ENCODE measurements at regions not wholly inside any gene's neighbourhood (a gene's known extent, or its start where the extent isn't known, plus 50 kb on each side); places are given as distances from the start of the nearest gene placed in this dataset.
"Not testable (repeated sequence)": the region's sequence is repeated elsewhere in the genome, so short reads cannot be mapped to it uniquely, and the experiment has no call there.

GRCh38 chr14:21902561-21903181 is 229.1 kb upstream of the OR4E1 start:
- TF ChIP-seq POLR2A (IDR thresholded peaks at IDR 0.05) (no peak), POLR2AphosphoS5 (IDR thresholded peaks at IDR 0.05) (no peak), CTCF (IDR thresholded peaks at IDR 0.05) (no peak)
- intact Hi-C loops (cut with DNase I; ENCODE audit: low total_unique reads): no loop called here
- Histone ChIP-seq H3K9me3 (no peaks in the 10 kb centered on the region), H3K27me3 (peaks cover 0 to 4% of the 10 kb centered on the region in 2 donors), H3K27ac (no peak overlapping the region), H3K4me1 (no peaks in the 10 kb centered on the region), H3K36me3 (no peaks in the 10 kb centered on the region), H3K4me3 (no peak overlapping the region)
- DNase-seq (ENCODE audit: low spot score in 2 of 2): no peak

GRCh38 chr14:21894898-21895194 is 221.2 kb upstream of the OR4E1 start:
- H3K27ac ChIP-seq, H3K4me3 ChIP-seq: not testable (repeated sequence)

GRCh38 chr14:21894003-21894897 is 220.6 kb upstream of the OR4E1 start:
- Histone ChIP-seq H3K27me3 (no peaks in the 10 kb centered on the region), H3K36me3 (no peaks in the 10 kb centered on the region), H3K4me1 (no peaks in the 10 kb centered on the region), H3K27ac (no peak overlapping the region), H3K9me3 (no peaks in the 10 kb centered on the region), H3K4me3 (no peak overlapping the region)
- DNase-seq (ENCODE audit: low spot score in 2 of 2): peak in 1 of 2 donors; percentile 53
- no peak for TF ChIP-seq POLR2A (IDR thresholded peaks at IDR 0.05)
- no peak for TF ChIP-seq POLR2AphosphoS5 (IDR thresholded peaks at IDR 0.05)
- TF ChIP-seq CTCF (IDR thresholded peaks at IDR 0.05): no peak
- intact Hi-C loops (cut with DNase I; ENCODE audit: low total_unique reads): no loop called here

More at GRCh38 chr14:21894898-21895194, 221.2 kb upstream of the OR4E1 start:
- H3K9me3 ChIP-seq; DNase-seq (ENCODE audit: low spot score in 2 of 2); H3K4me1 ChIP-seq; intact Hi-C loops (cut with DNase I; ENCODE audit: low total_unique reads); H3K27me3 ChIP-seq; H3K36me3 ChIP-seq: not testable (repeated sequence)

GRCh38 chr14:21891921-21892320 is 218.3 kb upstream of the OR4E1 start:
- Histone ChIP-seq H3K36me3 (no peaks in the 10 kb centered on the region), H3K27ac (no peak overlapping the region), H3K4me1 (no peaks in the 10 kb centered on the region), H3K4me3 (no peak overlapping the region), H3K9me3 (no peaks in the 10 kb centered on the region), H3K27me3 (no peaks in the 10 kb centered on the region)
- no peak for DNase-seq (ENCODE audit: low spot score in 2 of 2)
- no peak for TF ChIP-seq POLR2AphosphoS5 (IDR thresholded peaks at IDR 0.05)
- TF ChIP-seq CTCF (IDR thresholded peaks at IDR 0.05): no peak
- no peak for TF ChIP-seq POLR2A (IDR thresholded peaks at IDR 0.05)
- intact Hi-C loops (cut with DNase I; ENCODE audit: low total_unique reads): no loop called here

GRCh38 chr14:21884995-21885394 is 211.4 kb upstream of the OR4E1 start:
- H3K36me3 ChIP-seq: no peaks in the 10 kb centered on the region
- H3K27me3 ChIP-seq: no peaks in the 10 kb centered on the region
- intact Hi-C loops (cut with DNase I; ENCODE audit: low total_unique reads): no loop called here
- H3K9me3 ChIP-seq: peaks cover 0 to 10% of the 10 kb centered on the region in 2 donors
- no peak for DNase-seq (ENCODE audit: low spot score in 2 of 2)
- no peaks in the 10 kb centered on the region for H3K4me1 ChIP-seq
- TF ChIP-seq CTCF (IDR thresholded peaks at IDR 0.05) (no peak), POLR2AphosphoS5 (IDR thresholded peaks at IDR 0.05) (no peak)
- H3K27ac ChIP-seq: no peak overlapping the region
- no peak overlapping the region for H3K4me3 ChIP-seq
